ENCODE measurements at regions not wholly inside any gene's neighbourhood (a gene's known extent, or its start where the extent isn't known, plus 50 kb on each side); places are given as distances from the start of the nearest gene placed in this dataset.
"Not testable (repeated sequence)": the region's sequence is repeated elsewhere in the genome, so short reads cannot be mapped to it uniquely, and the experiment has no call there.

GRCh38 chr22:42183461-42184059, 53.0 kb upstream of the CYP2D6 start:
- TF ChIP-seq CTCF (conservative IDR thresholded peaks at IDR 0.05; ENCODE audit: low read depth in 2 of 2); EZH2 (IDR thresholded peaks at IDR 0.05; ENCODE audit: low read depth, unreplicated experiment); JUNB (IDR thresholded peaks at IDR 0.05; ENCODE audit: unreplicated experiment); ZNF114 (CRISPR knock-in tag; IDR thresholded peaks at IDR 0.05); EZH2phosphoT487 (IDR thresholded peaks at IDR 0.05; ENCODE audit: unreplicated experiment); POLR2AphosphoS5 (IDR thresholded peaks at IDR 0.05; ENCODE audit: low read depth): not testable (repeated sequence)
- TF ChIP-seq, protein P1, sequence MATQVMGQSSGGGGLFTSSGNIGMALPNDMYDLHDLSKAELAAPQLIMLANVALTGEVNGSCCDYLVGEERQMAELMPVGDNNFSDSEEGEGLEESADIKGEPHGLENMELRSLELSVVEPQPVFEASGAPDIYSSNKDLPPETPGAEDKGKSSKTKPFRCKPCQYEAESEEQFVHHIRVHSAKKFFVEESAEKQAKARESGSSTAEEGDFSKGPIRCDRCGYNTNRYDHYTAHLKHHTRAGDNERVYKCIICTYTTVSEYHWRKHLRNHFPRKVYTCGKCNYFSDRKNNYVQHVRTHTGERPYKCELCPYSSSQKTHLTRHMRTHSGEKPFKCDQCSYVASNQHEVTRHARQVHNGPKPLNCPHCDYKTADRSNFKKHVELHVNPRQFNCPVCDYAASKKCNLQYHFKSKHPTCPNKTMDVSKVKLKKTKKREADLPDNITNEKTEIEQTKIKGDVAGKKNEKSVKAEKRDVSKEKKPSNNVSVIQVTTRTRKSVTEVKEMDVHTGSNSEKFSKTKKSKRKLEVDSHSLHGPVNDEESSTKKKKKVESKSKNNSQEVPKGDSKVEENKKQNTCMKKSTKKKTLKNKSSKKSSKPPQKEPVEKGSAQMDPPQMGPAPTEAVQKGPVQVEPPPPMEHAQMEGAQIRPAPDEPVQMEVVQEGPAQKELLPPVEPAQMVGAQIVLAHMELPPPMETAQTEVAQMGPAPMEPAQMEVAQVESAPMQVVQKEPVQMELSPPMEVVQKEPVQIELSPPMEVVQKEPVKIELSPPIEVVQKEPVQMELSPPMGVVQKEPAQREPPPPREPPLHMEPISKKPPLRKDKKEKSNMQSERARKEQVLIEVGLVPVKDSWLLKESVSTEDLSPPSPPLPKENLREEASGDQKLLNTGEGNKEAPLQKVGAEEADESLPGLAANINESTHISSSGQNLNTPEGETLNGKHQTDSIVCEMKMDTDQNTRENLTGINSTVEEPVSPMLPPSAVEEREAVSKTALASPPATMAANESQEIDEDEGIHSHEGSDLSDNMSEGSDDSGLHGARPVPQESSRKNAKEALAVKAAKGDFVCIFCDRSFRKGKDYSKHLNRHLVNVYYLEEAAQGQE (IDR thresholded peaks at IDR 0.05; ENCODE audit: unreplicated experiment), result not testable (repeated sequence)
- TF ChIP-seq, protein P2, sequence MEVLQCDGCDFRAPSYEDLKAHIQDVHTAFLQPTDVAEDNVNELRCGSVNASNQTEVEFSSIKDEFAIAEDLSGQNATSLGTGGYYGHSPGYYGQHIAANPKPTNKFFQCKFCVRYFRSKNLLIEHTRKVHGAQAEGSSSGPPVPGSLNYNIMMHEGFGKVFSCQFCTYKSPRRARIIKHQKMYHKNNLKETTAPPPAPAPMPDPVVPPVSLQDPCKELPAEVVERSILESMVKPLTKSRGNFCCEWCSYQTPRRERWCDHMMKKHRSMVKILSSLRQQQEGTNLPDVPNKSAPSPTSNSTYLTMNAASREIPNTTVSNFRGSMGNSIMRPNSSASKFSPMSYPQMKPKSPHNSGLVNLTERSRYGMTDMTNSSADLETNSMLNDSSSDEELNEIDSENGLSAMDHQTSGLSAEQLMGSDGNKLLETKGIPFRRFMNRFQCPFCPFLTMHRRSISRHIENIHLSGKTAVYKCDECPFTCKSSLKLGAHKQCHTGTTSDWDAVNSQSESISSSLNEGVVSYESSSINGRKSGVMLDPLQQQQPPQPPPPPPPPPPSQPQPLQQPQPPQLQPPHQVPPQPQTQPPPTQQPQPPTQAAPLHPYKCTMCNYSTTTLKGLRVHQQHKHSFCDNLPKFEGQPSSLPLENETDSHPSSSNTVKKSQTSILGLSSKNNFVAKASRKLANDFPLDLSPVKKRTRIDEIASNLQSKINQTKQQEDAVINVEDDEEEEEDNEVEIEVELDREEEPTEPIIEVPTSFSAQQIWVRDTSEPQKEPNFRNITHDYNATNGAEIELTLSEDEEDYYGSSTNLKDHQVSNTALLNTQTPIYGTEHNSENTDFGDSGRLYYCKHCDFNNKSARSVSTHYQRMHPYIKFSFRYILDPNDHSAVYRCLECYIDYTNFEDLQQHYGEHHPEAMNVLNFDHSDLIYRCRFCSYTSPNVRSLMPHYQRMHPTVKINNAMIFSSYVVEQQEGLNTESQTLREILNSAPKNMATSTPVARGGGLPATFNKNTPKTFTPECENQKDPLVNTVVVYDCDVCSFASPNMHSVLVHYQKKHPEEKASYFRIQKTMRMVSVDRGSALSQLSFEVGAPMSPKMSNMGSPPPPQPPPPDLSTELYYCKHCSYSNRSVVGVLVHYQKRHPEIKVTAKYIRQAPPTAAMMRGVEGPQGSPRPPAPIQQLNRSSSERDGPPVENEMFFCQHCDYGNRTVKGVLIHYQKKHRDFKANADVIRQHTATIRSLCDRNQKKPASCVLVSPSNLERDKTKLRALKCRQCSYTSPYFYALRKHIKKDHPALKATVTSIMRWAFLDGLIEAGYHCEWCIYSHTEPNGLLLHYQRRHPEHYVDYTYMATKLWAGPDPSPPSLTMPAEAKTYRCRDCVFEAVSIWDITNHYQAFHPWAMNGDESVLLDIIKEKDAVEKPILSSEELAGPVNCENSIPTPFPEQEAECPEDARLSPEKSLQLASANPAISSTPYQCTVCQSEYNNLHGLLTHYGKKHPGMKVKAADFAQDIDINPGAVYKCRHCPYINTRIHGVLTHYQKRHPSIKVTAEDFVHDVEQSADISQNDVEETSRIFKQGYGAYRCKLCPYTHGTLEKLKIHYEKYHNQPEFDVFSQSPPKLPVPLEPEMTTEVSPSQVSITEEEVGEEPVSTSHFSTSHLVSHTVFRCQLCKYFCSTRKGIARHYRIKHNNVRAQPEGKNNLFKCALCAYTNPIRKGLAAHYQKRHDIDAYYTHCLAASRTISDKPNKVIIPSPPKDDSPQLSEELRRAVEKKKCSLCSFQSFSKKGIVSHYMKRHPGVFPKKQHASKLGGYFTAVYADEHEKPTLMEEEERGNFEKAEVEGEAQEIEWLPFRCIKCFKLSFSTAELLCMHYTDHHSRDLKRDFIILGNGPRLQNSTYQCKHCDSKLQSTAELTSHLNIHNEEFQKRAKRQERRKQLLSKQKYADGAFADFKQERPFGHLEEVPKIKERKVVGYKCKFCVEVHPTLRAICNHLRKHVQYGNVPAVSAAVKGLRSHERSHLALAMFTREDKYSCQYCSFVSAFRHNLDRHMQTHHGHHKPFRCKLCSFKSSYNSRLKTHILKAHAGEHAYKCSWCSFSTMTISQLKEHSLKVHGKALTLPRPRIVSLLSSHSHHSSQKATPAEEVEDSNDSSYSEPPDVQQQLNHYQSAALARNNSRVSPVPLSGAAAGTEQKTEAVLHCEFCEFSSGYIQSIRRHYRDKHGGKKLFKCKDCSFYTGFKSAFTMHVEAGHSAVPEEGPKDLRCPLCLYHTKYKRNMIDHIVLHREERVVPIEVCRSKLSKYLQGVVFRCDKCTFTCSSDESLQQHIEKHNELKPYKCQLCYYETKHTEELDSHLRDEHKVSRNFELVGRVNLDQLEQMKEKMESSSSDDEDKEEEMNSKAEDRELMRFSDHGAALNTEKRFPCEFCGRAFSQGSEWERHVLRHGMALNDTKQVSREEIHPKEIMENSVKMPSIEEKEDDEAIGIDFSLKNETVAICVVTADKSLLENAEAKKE (CRISPR knock-in tag; IDR thresholded peaks at IDR 0.05), result not testable (repeated sequence)
